Activated naive CD4-positive, alpha-beta T cell treated with anti-CD3 and anti-CD28 coated beads, Interleukin-2, amount 50 U/mL, for 24 hours (primary cell): ENCODE measurements at regions not wholly inside any gene's neighbourhood (a gene's known extent, or its start where the extent isn't known, plus 50 kb on each side); places are given as distances from the start of the nearest gene placed in this dataset.
"Not testable (repeated sequence)": the region's sequence is repeated elsewhere in the genome, so short reads cannot be mapped to it uniquely, and the experiment has no call there.

Experiments
- H3K27ac Mint-ChIP-seq: one replicate; pipeline ENCODE4 v1.8.0; 2021; ENCODE audit warnings: mild to moderate bottlenecking, mixed read lengths
- H3K27me3 Mint-ChIP-seq: one replicate; pipeline ENCODE4 v1.8.0; 2021; ENCODE audit warnings: mixed read lengths
- H3K36me3 Mint-ChIP-seq: one replicate; pipeline ENCODE4 v1.8.0; 2021; ENCODE audit warnings: mixed read lengths
- H3K4me1 Mint-ChIP-seq: one replicate; pipeline ENCODE4 v1.8.0; 2021; ENCODE audit warnings: mixed read lengths
- H3K4me3 Mint-ChIP-seq: one replicate; pipeline ENCODE4 v1.8.0; 2021; ENCODE audit warnings: mild to moderate bottlenecking, mixed read lengths
- H3K9me3 Mint-ChIP-seq: one replicate; pipeline ENCODE4 v1.8.0; 2021; ENCODE audit warnings: mixed read lengths

DNA sequence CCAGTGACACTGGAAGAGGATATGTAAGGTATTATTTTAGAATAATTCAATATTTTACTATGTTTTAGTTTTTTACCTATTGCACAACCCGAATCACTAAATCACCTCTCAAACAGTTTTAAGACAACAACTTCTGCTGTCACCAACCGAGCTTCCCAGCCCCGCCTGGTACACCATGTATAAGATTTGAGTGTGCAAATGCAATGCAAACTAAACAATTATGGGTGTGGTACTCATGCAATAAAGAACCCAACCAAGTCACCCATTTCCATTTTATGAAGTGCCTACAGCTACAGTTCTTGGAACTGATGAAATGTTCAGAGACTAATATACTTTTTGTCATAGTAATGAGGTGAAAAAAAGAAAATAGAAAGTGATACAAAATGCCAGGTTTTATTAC is 256.2 kb downstream of the TAFA4 start:
- Mint-ChIP-seq H3K27ac (no peak overlapping the region), H3K27me3 (no peaks in the 10 kb centered on the region), H3K36me3 (no peaks in the 10 kb centered on the region), H3K4me1 (no peaks in the 10 kb centered on the region), H3K9me3 (no peaks in the 10 kb centered on the region), H3K4me3 (no peak overlapping the region)

DNA sequence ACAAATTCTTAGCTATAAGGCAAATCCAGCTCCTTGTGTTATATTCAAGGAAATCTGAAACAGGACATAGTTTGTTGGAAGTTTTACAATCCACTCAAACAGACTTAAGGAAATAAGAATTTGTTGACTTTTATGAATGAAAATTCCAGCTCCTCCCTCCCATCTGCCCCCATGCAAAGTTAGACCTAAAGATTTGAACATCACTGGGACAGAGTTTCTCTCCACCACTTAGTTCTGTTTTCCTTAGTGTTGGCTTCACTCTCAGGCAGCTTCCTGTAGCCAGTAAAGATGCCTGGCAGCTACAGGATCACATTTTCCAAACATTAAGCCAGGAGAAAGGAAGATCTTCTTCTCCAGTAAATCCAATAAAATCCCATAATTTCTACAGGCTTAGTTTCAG is 265.0 kb downstream of the TAFA4 start:
- H3K36me3 Mint-ChIP-seq = no peaks in the 10 kb centered on the region
- H3K4me3 Mint-ChIP-seq = no peak overlapping the region
- H3K27me3 Mint-ChIP-seq = peaks cover 2% of the 10 kb centered on the region
- H3K4me1 Mint-ChIP-seq = no peaks in the 10 kb centered on the region
- H3K9me3 Mint-ChIP-seq = no peaks in the 10 kb centered on the region
- H3K27ac Mint-ChIP-seq = no peak overlapping the region

GRCh38 chr3:68666429-68667136 is 265.8 kb downstream of the TAFA4 start:
- no peaks in the 10 kb centered on the region for H3K9me3 Mint-ChIP-seq
- no peaks in the 10 kb centered on the region for H3K36me3 Mint-ChIP-seq

DNA sequence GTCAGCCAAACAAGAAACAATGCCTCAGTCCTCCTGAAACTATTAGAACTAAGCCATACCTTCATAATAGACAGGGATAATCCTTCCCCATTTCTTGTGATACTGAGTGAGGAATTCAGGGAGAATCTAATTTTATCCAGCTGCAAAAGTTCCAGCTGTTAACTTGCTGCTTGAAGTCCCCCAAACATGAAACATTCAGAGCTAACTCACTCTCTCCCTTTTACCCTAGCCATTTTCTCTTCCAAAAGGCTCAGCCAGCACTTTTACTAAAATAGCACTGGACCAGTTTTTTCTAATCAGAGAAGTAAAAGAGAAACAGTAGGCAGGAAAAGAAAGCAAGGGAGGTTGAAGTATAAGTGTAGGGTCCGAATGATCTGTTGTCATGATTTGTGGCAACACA is 268.1 kb downstream of the TAFA4 start:
- Mint-ChIP-seq H3K4me3 (no peak overlapping the region), H3K36me3 (no peaks in the 10 kb centered on the region), H3K9me3 (no peaks in the 10 kb centered on the region), H3K4me1 (no peaks in the 10 kb centered on the region), H3K27me3 (peaks cover 6% of the 10 kb centered on the region), H3K27ac (no peak overlapping the region)

More at GRCh38 chr3:68666429-68667136, 265.8 kb downstream of the TAFA4 start:
- Mint-ChIP-seq H3K27ac (no peak overlapping the region), H3K4me3 (no peak overlapping the region), H3K27me3 (peaks cover 2% of the 10 kb centered on the region), H3K4me1 (no peaks in the 10 kb centered on the region)

- Mint-ChIP-seq H3K36me3 (no peaks in the 10 kb centered on the region), H3K4me3 (no peak overlapping the region), H3K9me3 (no peaks in the 10 kb centered on the region), H3K4me1 (no peaks in the 10 kb centered on the region), H3K27me3 (peaks cover 6% of the 10 kb centered on the region), H3K27ac (no peak overlapping the region)
These were observed 270.2 kb downstream of the TAFA4 start for GRCh38 chr3:68662176-68662575.

DNA sequence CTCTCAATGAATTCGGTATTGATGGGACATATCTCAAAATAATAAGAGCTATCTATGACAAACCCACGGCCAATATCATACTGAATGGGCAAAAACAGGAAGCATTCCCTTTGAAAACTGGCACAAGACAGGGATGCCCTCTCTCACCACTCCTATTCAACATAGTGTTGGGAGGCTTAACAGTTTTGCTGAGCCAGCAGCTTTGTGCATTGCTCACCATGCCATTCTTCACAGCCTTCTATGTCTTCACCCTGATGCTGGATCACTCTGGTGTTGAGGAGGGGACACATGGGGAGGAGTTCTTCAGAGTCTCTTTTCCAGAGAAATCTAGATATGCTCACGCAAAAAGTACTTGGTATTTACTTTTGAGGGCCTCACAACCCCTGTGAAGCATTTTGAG is 281.7 kb downstream of the TAFA4 start:
- H3K4me1 Mint-ChIP-seq, H3K36me3 Mint-ChIP-seq, H3K27me3 Mint-ChIP-seq: not testable (repeated sequence)

GRCh38 chr3:68648494-68648893 is 283.9 kb downstream of the TAFA4 start:
- Mint-ChIP-seq H3K9me3 (no peaks in the 10 kb centered on the region), H3K27me3 (no peaks in the 10 kb centered on the region), H3K4me1 (no peaks in the 10 kb centered on the region), H3K4me3 (no peak overlapping the region), H3K27ac (no peak overlapping the region), H3K36me3 (no peaks in the 10 kb centered on the region)

More for the DNA sequence above, 281.7 kb downstream of the TAFA4 start:
- H3K4me3 Mint-ChIP-seq, H3K27ac Mint-ChIP-seq, H3K9me3 Mint-ChIP-seq: not testable (repeated sequence)

DNA sequence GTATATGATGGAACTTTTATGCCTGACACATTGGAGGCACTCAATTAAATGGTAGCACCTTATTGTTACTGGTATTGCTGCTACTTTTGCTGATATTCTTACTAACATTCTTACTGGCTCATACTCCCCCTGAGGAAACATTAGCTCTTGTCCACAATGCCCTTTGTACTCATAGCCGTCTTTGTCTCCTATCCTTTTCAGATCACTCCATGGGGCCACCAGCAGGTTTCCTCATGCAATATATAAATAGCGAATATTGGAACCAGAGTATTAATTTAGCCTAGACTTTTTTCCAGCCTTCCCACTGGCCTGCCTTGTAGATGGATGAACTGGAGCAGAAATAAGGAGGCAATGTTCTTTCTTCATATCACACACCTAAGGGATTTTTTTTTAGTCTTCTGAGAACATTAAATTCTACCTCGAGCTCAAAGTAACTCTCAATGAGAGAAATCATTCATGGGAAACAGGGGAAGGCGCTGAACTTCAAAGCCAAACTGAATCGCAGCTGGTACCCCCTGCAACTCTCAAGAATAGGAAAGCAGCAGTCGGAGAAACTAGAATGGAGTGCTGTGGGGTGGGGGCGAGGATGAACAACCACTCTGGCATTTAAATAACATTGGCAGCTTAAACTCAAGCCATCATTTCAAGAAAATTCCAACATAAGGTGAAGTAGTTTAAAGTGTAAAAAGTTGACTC is 300.3 kb downstream of the TAFA4 start:
- H3K4me3 Mint-ChIP-seq = no peak overlapping the region
- H3K4me1 Mint-ChIP-seq = no peaks in the 10 kb centered on the region
- peaks cover 13% of the 10 kb centered on the region for H3K27me3 Mint-ChIP-seq
- H3K27ac Mint-ChIP-seq = no peak overlapping the region
- no peaks in the 10 kb centered on the region for H3K9me3 Mint-ChIP-seq
- peaks cover 3% of the 10 kb centered on the region for H3K36me3 Mint-ChIP-seq

DNA sequence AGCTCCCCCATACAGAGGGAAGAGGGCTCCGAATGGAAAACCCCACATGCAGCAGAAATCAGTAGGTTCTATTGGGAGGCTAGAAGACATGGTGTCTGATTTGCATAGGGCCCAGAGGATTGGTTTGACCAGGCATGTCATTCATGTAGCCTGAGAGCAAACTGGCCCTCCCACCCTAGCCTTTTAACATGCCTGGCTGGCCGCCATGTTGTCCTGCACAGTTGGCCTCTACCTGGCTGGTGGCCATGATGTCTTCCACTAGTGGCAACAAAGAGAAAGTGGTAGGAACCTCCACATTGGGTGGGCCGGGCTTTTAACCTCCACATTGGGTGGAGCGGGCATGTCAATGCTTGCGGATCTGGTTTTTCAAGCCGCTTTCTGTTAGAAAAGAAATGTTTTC is 312.1 kb downstream of the TAFA4 start:
- H3K36me3 Mint-ChIP-seq = peaks cover 1% of the 10 kb centered on the region
- no peaks in the 10 kb centered on the region for H3K4me1 Mint-ChIP-seq
- no peak overlapping the region for H3K27ac Mint-ChIP-seq
- peaks cover 6% of the 10 kb centered on the region for H3K9me3 Mint-ChIP-seq
- no peak overlapping the region for H3K4me3 Mint-ChIP-seq
- H3K27me3 Mint-ChIP-seq = no peaks in the 10 kb centered on the region

DNA sequence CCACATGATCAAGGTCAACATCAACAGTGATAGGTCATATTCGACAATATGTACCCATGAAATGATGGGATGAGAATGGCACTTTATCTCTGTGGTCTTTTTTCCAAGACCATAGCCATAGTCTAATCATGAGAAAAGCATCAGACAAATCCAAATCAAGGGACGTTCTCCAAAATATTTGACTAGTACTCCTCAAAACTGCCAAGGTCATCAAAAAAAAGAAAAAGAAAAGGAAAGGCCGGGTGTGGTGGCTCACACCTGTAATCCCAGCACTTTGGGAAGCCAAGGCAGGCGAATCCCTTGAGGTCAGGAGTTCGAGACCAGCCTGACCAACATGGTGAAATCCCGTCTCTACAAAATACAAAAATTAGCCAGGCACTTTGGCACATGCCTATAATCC is 318.3 kb downstream of the TAFA4 start:
- Mint-ChIP-seq H3K36me3 (peaks cover 2% of the 10 kb centered on the region), H3K4me3 (no peak overlapping the region), H3K27me3 (no peaks in the 10 kb centered on the region), H3K4me1 (no peaks in the 10 kb centered on the region), H3K27ac (no peak overlapping the region), H3K9me3 (peaks cover 14% of the 10 kb centered on the region)

- Mint-ChIP-seq H3K36me3 (no peaks in the 10 kb centered on the region), H3K4me1 (no peaks in the 10 kb centered on the region), H3K27ac (no peak overlapping the region), H3K27me3 (peaks cover 13% of the 10 kb centered on the region), H3K9me3 (peaks cover 12% of the 10 kb centered on the region), H3K4me3 (no peak overlapping the region)
These were observed 361.0 kb downstream of the TAFA4 start for GRCh38 chr3:68571321-68571720.

DNA sequence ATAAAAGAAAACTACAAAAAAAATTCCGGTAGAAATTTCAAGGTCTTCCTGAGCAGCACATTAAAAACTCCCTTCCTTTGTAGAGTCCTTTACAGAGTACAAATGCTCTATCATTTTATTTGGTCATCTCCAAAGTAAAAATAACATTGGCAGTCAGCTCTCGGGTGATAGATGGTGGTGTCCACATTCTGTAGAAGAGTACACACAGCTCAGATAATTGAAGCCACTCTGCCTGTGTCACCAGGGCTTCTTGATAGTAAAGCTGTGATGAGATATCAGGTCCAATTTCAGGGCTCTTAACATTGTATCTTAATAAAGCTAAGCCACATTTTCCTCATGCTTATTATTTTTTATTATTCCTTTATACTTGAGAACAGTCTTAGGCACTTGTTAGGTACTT is 371.6 kb downstream of the TAFA4 start:
- Mint-ChIP-seq H3K9me3 (no peaks in the 10 kb centered on the region), H3K4me1 (no peaks in the 10 kb centered on the region), H3K4me3 (no peak overlapping the region), H3K36me3 (no peaks in the 10 kb centered on the region), H3K27me3 (peaks cover 7% of the 10 kb centered on the region), H3K27ac (no peak overlapping the region)

DNA sequence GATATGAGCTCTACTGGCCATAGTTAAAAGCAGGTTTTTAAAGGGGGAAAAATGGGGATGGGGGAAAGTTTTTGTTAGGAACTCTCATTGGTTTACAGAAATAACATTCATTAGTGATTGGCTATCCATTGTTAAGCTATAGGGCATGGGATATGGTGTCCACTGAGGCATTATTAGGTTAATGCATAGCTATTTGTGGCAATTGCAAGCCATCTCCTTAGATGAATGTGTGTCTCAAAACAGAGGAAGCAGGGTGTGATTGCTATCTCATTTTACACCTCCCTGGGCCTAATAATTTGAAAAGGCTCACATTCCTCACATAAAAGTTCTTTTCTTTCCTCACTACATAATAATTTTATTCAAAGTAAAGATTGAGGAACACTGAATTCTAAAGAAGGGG is 396.6 kb downstream of the TAFA4 start:
- no peak overlapping the region for H3K27ac Mint-ChIP-seq
- H3K36me3 Mint-ChIP-seq = peaks cover 3% of the 10 kb centered on the region
- no peaks in the 10 kb centered on the region for H3K4me1 Mint-ChIP-seq
- H3K27me3 Mint-ChIP-seq = no peaks in the 10 kb centered on the region
- H3K4me3 Mint-ChIP-seq = no peak overlapping the region
- H3K9me3 Mint-ChIP-seq = no peaks in the 10 kb centered on the region

DNA sequence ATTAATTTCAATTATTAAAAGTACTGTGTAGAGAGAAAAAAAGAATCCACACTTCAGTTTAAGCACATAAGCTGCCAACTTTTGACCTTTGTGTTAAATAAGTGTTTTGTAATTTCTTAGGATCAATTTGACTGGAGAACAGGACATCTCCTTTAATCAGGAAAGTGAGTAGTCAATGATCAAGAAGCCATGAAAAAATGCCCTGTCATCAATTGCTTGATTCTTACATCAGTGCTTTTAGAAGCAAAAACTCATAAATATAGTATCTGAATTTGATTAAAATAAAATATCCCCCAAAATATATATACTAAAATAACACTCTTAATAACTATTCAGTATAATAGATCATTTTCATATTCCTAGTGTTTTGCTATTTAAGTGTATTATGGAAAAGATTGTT is 409.0 kb downstream of the TAFA4 start:
- no peak overlapping the region for H3K27ac Mint-ChIP-seq
- H3K4me1 Mint-ChIP-seq = no peaks in the 10 kb centered on the region
- no peaks in the 10 kb centered on the region for H3K27me3 Mint-ChIP-seq
- H3K36me3 Mint-ChIP-seq = no peaks in the 10 kb centered on the region
- no peak overlapping the region for H3K4me3 Mint-ChIP-seq
- no peaks in the 10 kb centered on the region for H3K9me3 Mint-ChIP-seq

DNA sequence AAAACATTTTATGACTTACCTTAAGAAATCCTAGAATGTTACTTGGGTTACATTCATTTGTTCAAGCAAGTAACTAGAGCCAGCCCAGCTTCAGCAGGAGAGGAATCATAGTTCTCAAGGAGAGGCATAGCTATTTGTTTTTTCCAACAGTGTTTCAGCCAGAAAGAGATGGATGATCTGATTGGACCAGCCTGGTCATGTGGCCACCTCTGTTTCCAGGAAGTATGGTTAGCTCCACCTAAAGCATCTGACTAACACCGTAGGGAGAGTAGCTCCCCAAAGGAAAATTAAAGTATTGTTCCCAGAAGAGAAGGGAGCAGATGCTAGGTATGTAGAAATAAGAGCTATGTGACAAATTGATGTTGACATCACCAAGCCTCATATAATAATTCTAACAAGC is 417.1 kb downstream of the TAFA4 start:
- no peaks in the 10 kb centered on the region for H3K27me3 Mint-ChIP-seq
- no peaks in the 10 kb centered on the region for H3K4me1 Mint-ChIP-seq
- no peak overlapping the region for H3K4me3 Mint-ChIP-seq
- no peaks in the 10 kb centered on the region for H3K9me3 Mint-ChIP-seq
- H3K27ac Mint-ChIP-seq = no peak overlapping the region
- H3K36me3 Mint-ChIP-seq = no peaks in the 10 kb centered on the region

DNA sequence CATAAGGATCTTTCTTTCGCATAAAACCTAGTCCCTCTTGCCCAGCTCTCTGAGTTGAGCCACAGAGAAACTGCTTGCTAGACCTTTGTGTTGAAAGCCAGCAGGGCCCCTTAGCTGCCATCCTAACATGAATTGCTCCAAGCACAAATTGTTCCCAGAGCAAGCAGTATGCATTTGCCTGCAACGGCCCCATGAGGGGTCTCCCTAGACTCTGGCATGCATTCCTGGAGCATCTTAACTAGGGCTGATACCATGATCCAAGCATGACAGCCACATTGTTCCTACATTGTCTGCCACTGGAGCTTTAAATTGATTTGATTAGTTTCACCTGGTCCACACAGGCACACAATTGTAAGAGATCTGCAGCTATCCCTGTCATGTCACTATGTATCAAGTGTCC is 428.1 kb downstream of the TAFA4 start:
- no peak overlapping the region for H3K27ac Mint-ChIP-seq
- H3K27me3 Mint-ChIP-seq = no peaks in the 10 kb centered on the region
- H3K9me3 Mint-ChIP-seq = no peaks in the 10 kb centered on the region
- peaks cover 2% of the 10 kb centered on the region for H3K36me3 Mint-ChIP-seq
- no peaks in the 10 kb centered on the region for H3K4me1 Mint-ChIP-seq
- H3K4me3 Mint-ChIP-seq = no peak overlapping the region

- not testable (repeated sequence) for H3K27me3 Mint-ChIP-seq, H3K27ac Mint-ChIP-seq, H3K36me3 Mint-ChIP-seq, H3K4me1 Mint-ChIP-seq, H3K9me3 Mint-ChIP-seq, H3K4me3 Mint-ChIP-seq
These were observed 446.5 kb downstream of the TAFA4 start for GRCh38 chr3:68485845-68486244.
